Activated CD8-positive, alpha-beta memory T cell treated with anti-CD3 and anti-CD28 coated beads, Interleukin-2, amount 50 U/mL, for 24 hours (primary cell): ENCODE measurements at regions not wholly inside any gene's neighbourhood (a gene's known extent, or its start where the extent isn't known, plus 50 kb on each side); places are given as distances from the start of the nearest gene placed in this dataset.
"Not testable (repeated sequence)": the region's sequence is repeated elsewhere in the genome, so short reads cannot be mapped to it uniquely, and the experiment has no call there.

Experiments
- DNase-seq: peaks from one replicate; pipeline ENCODE4 v3.0.0-alpha.2; 2020; ENCODE audit errors: extremely low read depth

GRCh38 chr2:210861038-210861665 lies 304.8 kb downstream of the CPS1 start:
- no peak for DNase-seq

GRCh38 chr2:210862283-210863065 lies 306.1 kb downstream of the CPS1 start:
- DNase-seq = no peak

GRCh38 chr2:210863283-210863682 lies 306.9 kb downstream of the CPS1 start:
- no peak for DNase-seq

- DNase-seq = not testable (repeated sequence)
Measured at GRCh38 chr2:210871566-210871965, 315.2 kb downstream of the CPS1 start.

GRCh38 chr2:210873631-210874030 lies 317.2 kb downstream of the CPS1 start:
- no peak for DNase-seq

GRCh38 chr2:210884227-210884626 lies 327.8 kb downstream of the CPS1 start:
- no peak for DNase-seq

- no peak for DNase-seq
Measured at GRCh38 chr2:210888035-210888434, 331.6 kb downstream of the CPS1 start.

- DNase-seq = no peak
Measured at GRCh38 chr2:210895132-210895531, 338.7 kb downstream of the CPS1 start.

- DNase-seq = no peak
Measured at GRCh38 chr2:210899131-210899530, 342.7 kb downstream of the CPS1 start.

- DNase-seq = no peak
Measured at GRCh38 chr2:210901326-210901725, 344.9 kb downstream of the CPS1 start.

GRCh38 chr2:210912779-210913178 lies 356.4 kb downstream of the CPS1 start:
- DNase-seq = no peak

- DNase-seq = no peak
Measured at GRCh38 chr2:210913461-210913860, 357.1 kb downstream of the CPS1 start.

- no peak for DNase-seq
Measured at GRCh38 chr2:210915912-210916311, 359.5 kb downstream of the CPS1 start.

GRCh38 chr2:210917465-210917864 lies 361.1 kb downstream of the CPS1 start:
- DNase-seq = no peak

- DNase-seq = no peak
Measured at GRCh38 chr2:210919128-210919527, 362.7 kb downstream of the CPS1 start.

- no peak for DNase-seq
Measured at GRCh38 chr2:210922419-210922818, 366.0 kb downstream of the CPS1 start.

- no peak for DNase-seq
Measured at GRCh38 chr2:210928714-210929113, 372.3 kb downstream of the CPS1 start.

GRCh38 chr2:210938228-210938627 lies 381.8 kb downstream of the CPS1 start:
- no peak for DNase-seq

GRCh38 chr2:210946395-210946794 lies 390.0 kb downstream of the CPS1 start:
- no peak for DNase-seq

- not testable (repeated sequence) for DNase-seq
Measured at GRCh38 chr2:210950434-210951060, 394.1 kb downstream of the CPS1 start.

GRCh38 chr2:210954386-210954907 lies 398.0 kb downstream of the CPS1 start:
- no peak for DNase-seq

GRCh38 chr2:210955591-210955990 lies 399.2 kb downstream of the CPS1 start:
- no peak for DNase-seq

- no peak for DNase-seq
Measured at GRCh38 chr2:210956101-210956500, 399.7 kb downstream of the CPS1 start.
